ENCODE measurements at regions not wholly inside any gene's neighbourhood (a gene's known extent, or its start where the extent isn't known, plus 50 kb on each side); places are given as distances from the start of the nearest gene placed in this dataset.

DNA sequence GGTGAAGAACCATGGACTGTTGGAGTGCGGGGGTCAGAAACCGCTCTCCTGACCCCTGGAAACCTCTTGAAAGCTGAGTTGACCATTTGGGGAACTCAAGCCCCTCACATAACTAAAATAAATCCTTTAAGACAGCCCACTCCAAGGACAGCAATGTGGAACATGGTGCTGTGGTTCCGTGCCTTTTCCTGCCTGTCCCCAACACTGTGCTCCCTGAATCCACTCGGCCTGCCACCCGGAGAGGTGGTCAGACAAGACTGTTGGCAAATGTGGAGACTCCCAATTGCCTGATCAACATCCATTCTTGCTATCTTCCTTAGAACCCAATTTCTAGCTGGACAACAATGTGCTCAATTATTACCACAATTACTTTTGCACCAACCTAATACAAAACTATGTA, 286.0 kb downstream of the NPHP4 start:
- no peak overlapping the region for H3K27ac ChIP-seq (ENCODE audit: low read depth in 1 of 2, low read length in 2 of 2)

More for the DNA sequence above, 286.0 kb downstream of the NPHP4 start:
- H3K27me3 ChIP-seq (ENCODE audit: control insufficient read depth in 4 of 4, insufficient read depth in 4 of 4, low read length in 3 of 4) = no peaks in the 10 kb centered on the region
- H3K9ac ChIP-seq (ENCODE audit: low read depth in 1 of 2, low read length in 2 of 2) = no peak overlapping the region
- WGBS = 87% methylated on average over 5 of the region's 5 CpGs
- H3K9me3 ChIP-seq (ENCODE audit: control insufficient read depth in 4 of 4, low read length in 3 of 4) = no peaks in the 10 kb centered on the region
- H3K36me3 ChIP-seq (ENCODE audit: control insufficient read depth in 4 of 4, insufficient read depth in 3 of 4, low read depth in 1 of 4, low read length in 3 of 4) = no peaks in the 10 kb centered on the region
- TF ChIP-seq, protein P1, sequence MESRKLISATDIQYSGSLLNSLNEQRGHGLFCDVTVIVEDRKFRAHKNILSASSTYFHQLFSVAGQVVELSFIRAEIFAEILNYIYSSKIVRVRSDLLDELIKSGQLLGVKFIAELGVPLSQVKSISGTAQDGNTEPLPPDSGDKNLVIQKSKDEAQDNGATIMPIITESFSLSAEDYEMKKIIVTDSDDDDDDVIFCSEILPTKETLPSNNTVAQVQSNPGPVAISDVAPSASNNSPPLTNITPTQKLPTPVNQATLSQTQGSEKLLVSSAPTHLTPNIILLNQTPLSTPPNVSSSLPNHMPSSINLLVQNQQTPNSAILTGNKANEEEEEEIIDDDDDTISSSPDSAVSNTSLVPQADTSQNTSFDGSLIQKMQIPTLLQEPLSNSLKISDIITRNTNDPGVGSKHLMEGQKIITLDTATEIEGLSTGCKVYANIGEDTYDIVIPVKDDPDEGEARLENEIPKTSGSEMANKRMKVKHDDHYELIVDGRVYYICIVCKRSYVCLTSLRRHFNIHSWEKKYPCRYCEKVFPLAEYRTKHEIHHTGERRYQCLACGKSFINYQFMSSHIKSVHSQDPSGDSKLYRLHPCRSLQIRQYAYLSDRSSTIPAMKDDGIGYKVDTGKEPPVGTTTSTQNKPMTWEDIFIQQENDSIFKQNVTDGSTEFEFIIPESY (IDR thresholded peaks at IDR 0.05) = no peak
- TF ChIP-seq TAF1 (conservative IDR thresholded peaks at IDR 0.05) (no peak), NR2F2 (IDR thresholded peaks at IDR 0.05) (no peak), SP1 (IDR thresholded peaks at IDR 0.05) (no peak), EGR1 (IDR thresholded peaks at IDR 0.05; ENCODE audit: low read depth in 2 of 2) (no peak), RXRA (IDR thresholded peaks at IDR 0.05) (no peak), CTCF (IDR thresholded peaks at IDR 0.05; ENCODE audit: low read depth, low read length, missing input control) (no peak), HNF4A (conservative IDR thresholded peaks at IDR 0.05) (no peak), JUND (IDR thresholded peaks at IDR 0.05) (no peak), REST (IDR thresholded peaks at IDR 0.05) (no peak), GABPA (IDR thresholded peaks at IDR 0.05 in 1 of 2, conservative IDR thresholded peaks at IDR 0.05 in 1 of 2) (no peak), FOXA2 (IDR thresholded peaks at IDR 0.05) (no peak), YY1 (IDR thresholded peaks at IDR 0.05) (no peak), FOXA1 (IDR thresholded peaks at IDR 0.05) (no peak), RAD21 (IDR thresholded peaks at IDR 0.05) (no peak), HNF4G (IDR thresholded peaks at IDR 0.05) (no peak)
- TF ChIP-seq, protein P2, sequence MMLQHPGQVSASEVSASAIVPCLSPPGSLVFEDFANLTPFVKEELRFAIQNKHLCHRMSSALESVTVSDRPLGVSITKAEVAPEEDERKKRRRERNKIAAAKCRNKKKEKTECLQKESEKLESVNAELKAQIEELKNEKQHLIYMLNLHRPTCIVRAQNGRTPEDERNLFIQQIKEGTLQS (IDR thresholded peaks at IDR 0.05) = no peak
- TF ChIP-seq, protein P3, sequence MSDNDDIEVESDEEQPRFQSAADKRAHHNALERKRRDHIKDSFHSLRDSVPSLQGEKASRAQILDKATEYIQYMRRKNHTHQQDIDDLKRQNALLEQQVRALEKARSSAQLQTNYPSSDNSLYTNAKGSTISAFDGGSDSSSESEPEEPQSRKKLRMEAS (IDR thresholded peaks at IDR 0.05) = no peak
- DNase-seq (ENCODE audit: low spot score) = no peak
- no peak overlapping the region for H3K4me3 ChIP-seq (ENCODE audit: low read depth in 1 of 3, low read length in 3 of 3)
- no peaks in the 10 kb centered on the region for H3K4me1 ChIP-seq (ENCODE audit: control insufficient read depth in 4 of 4, insufficient read depth in 4 of 4, low read length in 3 of 4)
